ENCODE measurements at regions not wholly inside any gene's neighbourhood (a gene's known extent, or its start where the extent isn't known, plus 50 kb on each side); places are given as distances from the start of the nearest gene placed in this dataset.
"Not testable (repeated sequence)": the region's sequence is repeated elsewhere in the genome, so short reads cannot be mapped to it uniquely, and the experiment has no call there.

- H3K36me3 ChIP-seq = no peaks in the 10 kb centered on the region
- no peak for TF ChIP-seq Cebpa-rat (IDR thresholded peaks at IDR 0.05)
- peak overlapping the region; percentile 52 to 88 (median 75) for H3K4me2 ChIP-seq
- no peaks in the 10 kb centered on the region for H3K9me3 ChIP-seq (replicated peaks in 1 of 11)
- H3K9ac ChIP-seq = peak overlapping the region in 1 of 11 experiments; percentile 62; a peak in 2 of 22 replicates
- peaks cover 0 to 21% (median 12%) of the 10 kb centered on the region in 11 experiments; a peak in 13 of 22 replicates for H3K27me3 ChIP-seq
- peak overlapping the region in 1 of 10 experiments; percentile 3; a peak in 1 of 20 replicates for H3K4me3 ChIP-seq
- peaks cover 0 to 19% (median 0%) of the 10 kb centered on the region in 11 experiments; a peak in 5 of 22 replicates for H4K20me1 ChIP-seq
- H3K27ac ChIP-seq = peak overlapping the region in 8 of 11 experiments; percentile 9 to 81 (median 48); a peak in 11 of 22 replicates
- peaks cover 74 to 96% (median 84%) of the 10 kb centered on the region in 10 experiments for H3K4me1 ChIP-seq
Observed at GRCh38 chr3:72271216-72271615, 486.3 kb upstream of the PROK2 start.

- peak overlapping the region in 8 of 11 experiments; percentile 9 to 81 (median 48); a peak in 12 of 22 replicates for H3K27ac ChIP-seq
- peak overlapping the region in 3 of 11 experiments; percentile 15 to 71 (median 62); a peak in 6 of 22 replicates for H3K9ac ChIP-seq
- peak overlapping the region; percentile 52 to 88 (median 75) for H3K4me2 ChIP-seq
- H3K4me1 ChIP-seq = peaks cover 76 to 96% (median 85%) of the 10 kb centered on the region in 10 experiments
- peak overlapping the region in 1 of 10 experiments; percentile 3; a peak in 1 of 20 replicates for H3K4me3 ChIP-seq
- H3K36me3 ChIP-seq = no peaks in the 10 kb centered on the region
- TF ChIP-seq Cebpa-rat (IDR thresholded peaks at IDR 0.05) = no peak
- H3K27me3 ChIP-seq = peaks cover 0 to 22% (median 7%) of the 10 kb centered on the region in 11 experiments; a peak in 13 of 22 replicates
- H3K9me3 ChIP-seq (replicated peaks in 1 of 11) = no peaks in the 10 kb centered on the region
- peaks cover 0 to 19% (median 0%) of the 10 kb centered on the region in 11 experiments; a peak in 5 of 22 replicates for H4K20me1 ChIP-seq
Observed at GRCh38 chr3:72270730-72271129, 485.8 kb upstream of the PROK2 start.

GRCh38 chr3:72270072-72270681, 485.2 kb upstream of the PROK2 start:
- Histone ChIP-seq H3K4me2 (peak overlapping the region; percentile 31 to 88 (median 75); a peak in 21 of 22 replicates), H3K9ac (peak overlapping the region in 6 of 11 experiments; percentile 26 to 71 (median 36); a peak in 10 of 22 replicates), H4K20me1 (peaks cover 0 to 18% (median 0%) of the 10 kb centered on the region in 11 experiments; a peak in 5 of 22 replicates)

GRCh38 chr3:72269475-72269874, 484.5 kb upstream of the PROK2 start:
- Histone ChIP-seq H3K4me1 (peaks cover 69 to 85% (median 75%) of the 10 kb centered on the region in 10 experiments), H3K9ac (peak overlapping the region in 6 of 11 experiments; percentile 26 to 71 (median 36); a peak in 10 of 22 replicates), H3K27ac (peak overlapping the region in 8 of 11 experiments; percentile 24 to 81 (median 49); a peak in 13 of 22 replicates), H3K27me3 (peaks cover 0 to 26% (median 9%) of the 10 kb centered on the region in 11 experiments; a peak in 8 of 22 replicates), H3K4me3 (no peak overlapping the region; a peak in 1 of 20 replicates), H4K20me1 (peaks cover 0 to 14% (median 0%) of the 10 kb centered on the region in 11 experiments; a peak in 4 of 22 replicates), H3K36me3 (no peaks in the 10 kb centered on the region), H3K9me3 (replicated peaks in 1 of 11) (no peaks in the 10 kb centered on the region), H3K4me2 (peak overlapping the region; percentile 31 to 88 (median 75); a peak in 21 of 22 replicates)
- TF ChIP-seq Cebpa-rat (IDR thresholded peaks at IDR 0.05) = no peak

More at GRCh38 chr3:72270072-72270681, 485.2 kb upstream of the PROK2 start:
- no peaks in the 10 kb centered on the region for H3K9me3 ChIP-seq (replicated peaks in 1 of 11)
- peaks cover 0 to 26% (median 9%) of the 10 kb centered on the region in 11 experiments; a peak in 9 of 22 replicates for H3K27me3 ChIP-seq
- peak overlapping the region in 7 of 11 experiments; percentile 26 to 81 (median 50); a peak in 15 of 22 replicates for H3K27ac ChIP-seq
- TF ChIP-seq Cebpa-rat (IDR thresholded peaks at IDR 0.05) = peak; percentile 57 to 96 (median 86)
- H3K4me1 ChIP-seq = peaks cover 75 to 92% (median 81%) of the 10 kb centered on the region in 10 experiments
- no peaks in the 10 kb centered on the region for H3K36me3 ChIP-seq
- H3K4me3 ChIP-seq = peak overlapping the region in 1 of 10 experiments; percentile 3; a peak in 2 of 20 replicates

GRCh38 chr3:72266921-72267524, 482.1 kb upstream of the PROK2 start:
- H4K20me1 ChIP-seq; H3K27ac ChIP-seq; H3K36me3 ChIP-seq; H3K4me3 ChIP-seq; H3K9me3 ChIP-seq (replicated peaks in 1 of 11); H3K9ac ChIP-seq: not testable (repeated sequence)
- peaks cover 47 to 65% (median 54%) of the 10 kb centered on the region in 10 experiments for H3K4me1 ChIP-seq
- H3K27me3 ChIP-seq = peaks cover 0 to 30% (median 4%) of the 10 kb centered on the region in 11 experiments; a peak in 8 of 22 replicates
- H3K4me2 ChIP-seq = peak overlapping the region; percentile 30 to 63 (median 57); a peak in 21 of 22 replicates

- Histone ChIP-seq H3K27me3 (peaks cover 0 to 27% (median 4%) of the 10 kb centered on the region in 11 experiments; a peak in 7 of 22 replicates), H3K36me3 (no peaks in the 10 kb centered on the region), H3K4me1 (peaks cover 40 to 61% (median 48%) of the 10 kb centered on the region in 10 experiments), H3K4me3 (no peak overlapping the region), H3K9me3 (replicated peaks in 1 of 11) (no peaks in the 10 kb centered on the region), H3K9ac (no peak overlapping the region), H3K4me2 (peak overlapping the region in 9 of 11 experiments; percentile 0 to 63 (median 51); a peak in 11 of 22 replicates), H3K27ac (no peak overlapping the region), H4K20me1 (peaks cover 0 to 4% (median 0%) of the 10 kb centered on the region in 11 experiments; a peak in 1 of 22 replicates)
- TF ChIP-seq Cebpa-rat (IDR thresholded peaks at IDR 0.05) = no peak
Observed at GRCh38 chr3:72266016-72266370, 481.0 kb upstream of the PROK2 start.

GRCh38 chr3:72265256-72266015, 480.5 kb upstream of the PROK2 start:
- H3K9me3 ChIP-seq (replicated peaks in 1 of 11) = no peaks in the 10 kb centered on the region
- H3K4me3 ChIP-seq = no peak overlapping the region
- H4K20me1 ChIP-seq = peaks cover 0 to 4% (median 0%) of the 10 kb centered on the region in 11 experiments; a peak in 1 of 22 replicates
- no peak overlapping the region for H3K9ac ChIP-seq
- no peaks in the 10 kb centered on the region for H3K36me3 ChIP-seq
- H3K27me3 ChIP-seq = peaks cover 0 to 27% (median 4%) of the 10 kb centered on the region in 11 experiments; a peak in 6 of 22 replicates
- H3K4me2 ChIP-seq = peak overlapping the region in 6 of 11 experiments; percentile 0 to 63 (median 48); a peak in 7 of 22 replicates
- TF ChIP-seq Cebpa-rat (IDR thresholded peaks at IDR 0.05) = no peak
- peaks cover 40 to 55% (median 45%) of the 10 kb centered on the region in 10 experiments for H3K4me1 ChIP-seq
- H3K27ac ChIP-seq = no peak overlapping the region

Measured in BLaER1 treated with 17β-estradiol and CSF1 and Interleukin-3, amounts not matched to agents 10 nM and 100 nM (cell line).